ENCODE measurements at regions not wholly inside any gene's neighbourhood (a gene's known extent, or its start where the extent isn't known, plus 50 kb on each side); places are given as distances from the start of the nearest gene placed in this dataset.

DNA sequence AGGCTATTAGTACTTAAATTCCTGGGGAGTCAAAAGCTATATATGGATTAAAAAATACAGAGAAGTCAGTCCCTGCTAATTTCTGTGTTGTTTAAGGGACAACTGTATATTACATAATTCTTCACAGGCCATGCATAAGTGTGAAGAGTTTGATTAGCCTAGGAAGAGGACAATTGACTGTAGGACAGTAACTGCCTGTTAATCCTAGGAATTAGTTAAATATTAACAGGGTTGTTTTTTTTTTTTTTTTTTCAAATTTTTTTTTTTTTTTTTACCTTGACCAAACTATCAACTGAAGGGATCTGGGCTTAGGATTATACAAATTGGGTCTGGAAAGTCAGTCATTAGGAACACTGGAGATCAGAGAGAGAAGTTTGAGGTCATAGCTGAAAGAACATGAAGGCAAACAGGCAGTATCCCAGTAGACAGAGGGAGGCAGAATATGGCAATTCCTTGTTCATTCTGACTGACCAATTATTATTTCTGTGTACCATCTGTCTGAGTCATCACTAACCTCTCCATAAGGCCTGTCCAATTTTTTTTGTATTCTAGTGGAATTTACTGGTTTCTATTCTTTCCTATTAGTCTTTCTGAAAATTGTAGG is 1139.2 kb downstream of the SORCS1 start:
- no peak for TF ChIP-seq REST (IDR thresholded peaks at IDR 0.05)
- TF ChIP-seq, protein P1, sequence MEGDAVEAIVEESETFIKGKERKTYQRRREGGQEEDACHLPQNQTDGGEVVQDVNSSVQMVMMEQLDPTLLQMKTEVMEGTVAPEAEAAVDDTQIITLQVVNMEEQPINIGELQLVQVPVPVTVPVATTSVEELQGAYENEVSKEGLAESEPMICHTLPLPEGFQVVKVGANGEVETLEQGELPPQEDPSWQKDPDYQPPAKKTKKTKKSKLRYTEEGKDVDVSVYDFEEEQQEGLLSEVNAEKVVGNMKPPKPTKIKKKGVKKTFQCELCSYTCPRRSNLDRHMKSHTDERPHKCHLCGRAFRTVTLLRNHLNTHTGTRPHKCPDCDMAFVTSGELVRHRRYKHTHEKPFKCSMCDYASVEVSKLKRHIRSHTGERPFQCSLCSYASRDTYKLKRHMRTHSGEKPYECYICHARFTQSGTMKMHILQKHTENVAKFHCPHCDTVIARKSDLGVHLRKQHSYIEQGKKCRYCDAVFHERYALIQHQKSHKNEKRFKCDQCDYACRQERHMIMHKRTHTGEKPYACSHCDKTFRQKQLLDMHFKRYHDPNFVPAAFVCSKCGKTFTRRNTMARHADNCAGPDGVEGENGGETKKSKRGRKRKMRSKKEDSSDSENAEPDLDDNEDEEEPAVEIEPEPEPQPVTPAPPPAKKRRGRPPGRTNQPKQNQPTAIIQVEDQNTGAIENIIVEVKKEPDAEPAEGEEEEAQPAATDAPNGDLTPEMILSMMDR (IDR thresholded peaks at IDR 0.05): no peak
- TF ChIP-seq HOXB5 (CRISPR knock-in tag; IDR thresholded peaks at IDR 0.05): no peak
- no peak for TF ChIP-seq RCOR1 (IDR thresholded peaks at IDR 0.05; ENCODE audit: low read depth, low read length)
- no peak for TF ChIP-seq ESRRA (IDR thresholded peaks at IDR 0.05; ENCODE audit: borderline replicate concordance, low read length)
- TF ChIP-seq MYC (IDR thresholded peaks at IDR 0.05; ENCODE audit: borderline replicate concordance, low read length): no peak
- no peak for TF ChIP-seq ZC3H11A (IDR thresholded peaks at IDR 0.05)
- no peak for TF ChIP-seq POLR2A (IDR thresholded peaks at IDR 0.05; ENCODE audit: low read length)
- no peak for TF ChIP-seq BHLHE40 (IDR thresholded peaks at IDR 0.05; ENCODE audit: low read depth, low read length)
- no peak for TF ChIP-seq CHD2 (IDR thresholded peaks at IDR 0.05; ENCODE audit: low read length, partially characterized antibody)
- no peak for TF ChIP-seq USF2 (IDR thresholded peaks at IDR 0.05)
- no peak for TF ChIP-seq ZFP36 (IDR thresholded peaks at IDR 0.05; ENCODE audit: borderline replicate concordance, partially characterized antibody)
